Keratinocyte (primary cell): ENCODE measurements at regions not wholly inside any gene's neighbourhood (a gene's known extent, or its start where the extent isn't known, plus 50 kb on each side); places are given as distances from the start of the nearest gene placed in this dataset.

Source experiments
- DNase-seq: peaks from one replicate; pipeline ENCODE4 v3.0.0-alpha.2; 2011; ENCODE audit warnings: low read depth, missing footprints, low spot score
- FAIRE-seq: peaks from 2 replicates; lab custom pipeline; 2011; peaks lifted over from hg19 to GRCh38; lab: Jason Lieb, UNC
- H2AFZ ChIP-seq: 2 replicates; pipeline ENCODE4 v1.6.0; 2012; ENCODE audit warnings: low read length, control low read depth, inconsistent platforms; ENCODE audit not compliant: control insufficient read depth
- H3K27ac ChIP-seq: 2 replicates; pipeline ENCODE4 v1.5.1; 2011; ENCODE audit warnings: low read length; ENCODE audit not compliant: control insufficient read depth, insufficient read depth
- H3K27me3 ChIP-seq: 3 replicates; pipeline ENCODE4 v1.6.0; 2011; ENCODE audit warnings: low read length; ENCODE audit not compliant: control insufficient read depth, insufficient read depth; ENCODE audit errors: extremely low read depth
- H3K36me3 ChIP-seq, 2 experiments: 2 replicates in 1 of 2; 3 replicates in 1 of 2; pipeline ENCODE4 v1.5.1; 2011; ENCODE audit warnings: low read length in 2 of 2, mild to moderate bottlenecking in 1 of 2; ENCODE audit not compliant: control insufficient read depth in 2 of 2, insufficient read depth in 2 of 2; ENCODE audit errors: extremely low read depth in 1 of 2
- H3K4me1 ChIP-seq: 3 replicates; pipeline ENCODE4 v1.5.1; 2011; ENCODE audit warnings: low read length; ENCODE audit not compliant: control insufficient read depth, insufficient read depth; ENCODE audit errors: extremely low read depth
- H3K4me2 ChIP-seq: 3 replicates; pipeline ENCODE4 v1.6.0; 2011; ENCODE audit warnings: low read depth, low read length; ENCODE audit not compliant: control insufficient read depth, insufficient read depth; ENCODE audit errors: extremely low read depth
- H3K4me3 ChIP-seq, 3 experiments: fragments of 200-600 bp in 1 of 3; sonication (generic) in 1 of 3; 2 replicates in 2 of 3; 3 replicates in 1 of 3; pipeline ENCODE4 v1.5.1; 2011 to 2016; ENCODE audit warnings: low read length in 3 of 3, mild to moderate bottlenecking in 3 of 3, control low read depth in 2 of 3, inconsistent platforms in 1 of 3, low read depth in 1 of 3, mixed read lengths in 1 of 3, mixed run types in 1 of 3, moderate library complexity in 1 of 3; ENCODE audit not compliant: control insufficient read depth in 2 of 3, insufficient read depth in 2 of 3; ENCODE audit errors: extremely low read depth in 1 of 3
- H3K79me2 ChIP-seq: 2 replicates; pipeline ENCODE4 v1.6.0; 2012; ENCODE audit warnings: low read length; ENCODE audit not compliant: control insufficient read depth, insufficient read depth
- H3K9ac ChIP-seq: 3 replicates; pipeline ENCODE4 v1.6.0; 2011; ENCODE audit warnings: low read length; ENCODE audit not compliant: control insufficient read depth, insufficient read depth; ENCODE audit errors: extremely low read depth
- H3K9me1 ChIP-seq: 3 replicates; pipeline ENCODE4 v1.6.0; 2011; ENCODE audit warnings: low read length; ENCODE audit not compliant: control insufficient read depth, insufficient read depth; ENCODE audit errors: extremely low read depth
- H3K9me3 ChIP-seq: 2 replicates; pipeline ENCODE4 v1.5.1; 2012; ENCODE audit warnings: low read depth, low read length; ENCODE audit not compliant: control insufficient read depth
- H4K20me1 ChIP-seq: 3 replicates; pipeline ENCODE4 v1.6.0; 2011; ENCODE audit warnings: low read length; ENCODE audit not compliant: control insufficient read depth, insufficient read depth; ENCODE audit errors: extremely low read depth
- EZH2 ChIP-seq: IDR thresholded peaks from one replicate; pipeline ENCODE4 v1.6.1; 2012; ENCODE audit warnings: inconsistent platforms, mild to moderate bottlenecking, low read length, moderate library complexity
- dilution Hi-C: fragments of 300-500 bp; cut with MboI; formaldehyde crosslinking; loops from one replicate; pipeline ENCODE4 v1.7.0; 2020; ENCODE audit warnings: low sequenced_read_pairs; ENCODE audit not compliant: extremely low pct_ligation_motif_present
- TF ChIP-seq, protein P1 (sequence below), 3 experiments: IDR thresholded peaks in 1 of 3; conservative IDR thresholded peaks in 1 of 3; optimal IDR thresholded peaks in 1 of 3; 2 replicates in 2 of 3; 3 replicates in 1 of 3; pipeline versions ENCODE3 to v1.5.1; 2011; ENCODE audit warnings: low read length in 3 of 3, mild to moderate bottlenecking in 3 of 3, moderate library complexity in 2 of 3, control low read depth in 1 of 3, inconsistent platforms in 1 of 3; ENCODE audit not compliant: insufficient read depth in 2 of 3; ENCODE audit errors: extremely low read depth in 1 of 3

DNA sequence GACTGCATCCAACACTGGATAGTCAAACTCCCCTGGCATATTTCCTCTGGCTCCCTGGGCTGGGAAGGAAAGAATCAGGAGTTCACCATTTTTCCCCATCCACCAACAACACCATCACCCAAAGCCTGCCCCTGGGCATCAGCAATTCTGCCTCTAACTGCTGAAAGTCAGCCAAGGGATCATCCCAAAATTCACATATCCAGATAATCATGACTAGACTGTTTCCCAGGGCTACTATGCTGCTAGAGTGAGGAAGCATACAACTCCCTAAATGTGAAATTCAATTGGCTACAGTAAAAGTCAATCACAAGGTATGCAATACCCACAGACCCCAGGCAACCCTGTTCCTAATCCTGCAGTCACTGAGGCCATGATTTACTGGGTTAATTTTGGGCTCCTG is 230.6 kb downstream of the C16orf95 start:
- Histone ChIP-seq H3K9me1 (no peaks in the 10 kb centered on the region), H3K36me3 (no peaks in the 10 kb centered on the region), H3K27me3 (no peaks in the 10 kb centered on the region), H3K79me2 (no peaks in the 10 kb centered on the region), H3K4me3 (no peak overlapping the region), H3K9ac (no peak overlapping the region), H4K20me1 (no peaks in the 10 kb centered on the region), H3K27ac (no peak overlapping the region), H2AFZ (no peak overlapping the region), H3K9me3 (no peaks in the 10 kb centered on the region), H3K4me2 (no peak overlapping the region), H3K4me1 (no peaks in the 10 kb centered on the region)
- FAIRE-seq, result no peak
- no peak for TF ChIP-seq EZH2
- TF ChIP-seq, protein P1, sequence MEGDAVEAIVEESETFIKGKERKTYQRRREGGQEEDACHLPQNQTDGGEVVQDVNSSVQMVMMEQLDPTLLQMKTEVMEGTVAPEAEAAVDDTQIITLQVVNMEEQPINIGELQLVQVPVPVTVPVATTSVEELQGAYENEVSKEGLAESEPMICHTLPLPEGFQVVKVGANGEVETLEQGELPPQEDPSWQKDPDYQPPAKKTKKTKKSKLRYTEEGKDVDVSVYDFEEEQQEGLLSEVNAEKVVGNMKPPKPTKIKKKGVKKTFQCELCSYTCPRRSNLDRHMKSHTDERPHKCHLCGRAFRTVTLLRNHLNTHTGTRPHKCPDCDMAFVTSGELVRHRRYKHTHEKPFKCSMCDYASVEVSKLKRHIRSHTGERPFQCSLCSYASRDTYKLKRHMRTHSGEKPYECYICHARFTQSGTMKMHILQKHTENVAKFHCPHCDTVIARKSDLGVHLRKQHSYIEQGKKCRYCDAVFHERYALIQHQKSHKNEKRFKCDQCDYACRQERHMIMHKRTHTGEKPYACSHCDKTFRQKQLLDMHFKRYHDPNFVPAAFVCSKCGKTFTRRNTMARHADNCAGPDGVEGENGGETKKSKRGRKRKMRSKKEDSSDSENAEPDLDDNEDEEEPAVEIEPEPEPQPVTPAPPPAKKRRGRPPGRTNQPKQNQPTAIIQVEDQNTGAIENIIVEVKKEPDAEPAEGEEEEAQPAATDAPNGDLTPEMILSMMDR (optimal IDR thresholded peaks at IDR 0.05 in 1 of 3, IDR thresholded peaks at IDR 0.05 in 1 of 3, conservative IDR thresholded peaks at IDR 0.05 in 1 of 3; ENCODE audit: extremely low read depth in 1 of 3, insufficient read depth in 2 of 3, low read length in 3 of 3), result no peak
- no peak for DNase-seq
- dilution Hi-C loops, result no loop called here

DNA sequence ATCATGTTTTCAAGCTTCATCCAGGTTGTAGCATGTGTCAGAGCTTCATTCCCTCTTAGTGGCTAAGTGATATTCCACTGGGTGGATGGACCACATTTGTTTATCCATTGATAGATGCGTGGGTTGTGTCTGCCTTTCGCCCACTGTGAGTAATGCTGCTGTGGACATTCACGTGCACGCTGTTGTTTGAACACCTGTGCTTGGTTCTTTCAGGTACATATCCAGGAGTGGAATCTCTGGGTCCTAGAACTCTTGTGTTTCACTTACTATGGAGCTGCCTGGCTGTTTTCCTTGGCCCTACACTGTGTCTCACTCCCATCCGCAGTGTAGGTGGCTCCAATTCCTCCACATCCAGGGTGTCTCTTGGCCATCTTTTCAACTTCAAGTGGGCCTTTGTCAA is 224.2 kb downstream of the C16orf95 start:
- TF ChIP-seq, protein P1 (optimal IDR thresholded peaks at IDR 0.05 in 1 of 3, IDR thresholded peaks at IDR 0.05 in 1 of 3, conservative IDR thresholded peaks at IDR 0.05 in 1 of 3; ENCODE audit: extremely low read depth in 1 of 3, insufficient read depth in 2 of 3, low read length in 3 of 3), result no peak
- Histone ChIP-seq H3K9me3 (no peaks in the 10 kb centered on the region), H4K20me1 (no peaks in the 10 kb centered on the region), H3K4me2 (no peak overlapping the region), H3K4me1 (no peaks in the 10 kb centered on the region), H3K4me3 (no peak overlapping the region), H3K27me3 (no peaks in the 10 kb centered on the region), H2AFZ (no peak overlapping the region), H3K9me1 (no peaks in the 10 kb centered on the region), H3K79me2 (no peaks in the 10 kb centered on the region), H3K36me3 (no peaks in the 10 kb centered on the region), H3K9ac (no peak overlapping the region), H3K27ac (no peak overlapping the region)
- dilution Hi-C loops, result no loop called here
- no peak for FAIRE-seq
- no peak for DNase-seq
